Effector memory CD8-positive, alpha-beta T cell (primary cell): ENCODE measurements at regions not wholly inside any gene's neighbourhood (a gene's known extent, or its start where the extent isn't known, plus 50 kb on each side); places are given as distances from the start of the nearest gene placed in this dataset.
"Not testable (repeated sequence)": the region's sequence is repeated elsewhere in the genome, so short reads cannot be mapped to it uniquely, and the experiment has no call there.

ENCODE experiments used
- ATAC-seq: fragments of 150-1000 bp; cut with Tn5 transposase; replicated peaks from 2 replicates; pipeline ENCODE4 v1.10.0; 2021; ENCODE audit warnings: mild to moderate bottlenecking, moderate library complexity
- DNase-seq, 3 experiments: peaks; one replicate each; pipeline ENCODE4 v3.0.0; 2021
- H3K27ac Mint-ChIP-seq, 2 donors: one replicate each; pipeline ENCODE4 v1.8.0; 2022; ENCODE audit warnings: mild to moderate bottlenecking in 2 of 2, mixed read lengths in 2 of 2, moderate library complexity in 2 of 2
- H3K27me3 Mint-ChIP-seq, 2 donors: one replicate each; pipeline ENCODE4 v1.8.0; 2022; ENCODE audit warnings: mixed read lengths in 2 of 2
- H3K36me3 Mint-ChIP-seq: one replicate; pipeline ENCODE4 v1.8.0; 2022; ENCODE audit warnings: mild to moderate bottlenecking, moderate library complexity, mixed read lengths; ENCODE audit not compliant: insufficient read depth
- H3K4me1 Mint-ChIP-seq, 2 donors: one replicate each; pipeline ENCODE4 v1.8.0; 2022; ENCODE audit warnings: low read depth in 2 of 2, mixed read lengths in 2 of 2
- H3K4me3 Mint-ChIP-seq, 2 donors: one replicate each; pipeline ENCODE4 v1.8.0; 2022; ENCODE audit warnings: mild to moderate bottlenecking in 2 of 2, mixed read lengths in 2 of 2, moderate library complexity in 2 of 2
- H3K9me3 Mint-ChIP-seq, 2 donors: one replicate each; pipeline ENCODE4 v1.8.0; 2022; ENCODE audit warnings: mixed read lengths in 2 of 2

GRCh38 chr1:194378517-194378916, 1192.1 kb upstream of the B3GALT2 start:
- ATAC-seq (no peak), DNase-seq (no peak)
- no peaks in the 10 kb centered on the region for H3K4me1 Mint-ChIP-seq
- no peak overlapping the region for H3K4me3 Mint-ChIP-seq
- H3K27me3 Mint-ChIP-seq = no peaks in the 10 kb centered on the region
- H3K36me3 Mint-ChIP-seq = no peaks in the 10 kb centered on the region
- H3K27ac Mint-ChIP-seq = no peak overlapping the region
- H3K9me3 Mint-ChIP-seq = peaks cover 0 to 2% of the 10 kb centered on the region in 2 donors

- H3K4me3 Mint-ChIP-seq = no peak overlapping the region
- H3K27ac Mint-ChIP-seq = no peak overlapping the region
- H3K27me3 Mint-ChIP-seq = no peaks in the 10 kb centered on the region
- no peaks in the 10 kb centered on the region for H3K36me3 Mint-ChIP-seq
- peaks cover 0 to 1% of the 10 kb centered on the region in 2 donors for H3K9me3 Mint-ChIP-seq
- ATAC-seq (no peak), DNase-seq (no peak)
- no peaks in the 10 kb centered on the region for H3K4me1 Mint-ChIP-seq
Observed at GRCh38 chr1:194374649-194375048, 1188.2 kb upstream of the B3GALT2 start.

GRCh38 chr1:194372266-194372665, 1185.9 kb upstream of the B3GALT2 start:
- Mint-ChIP-seq H3K9me3 (peaks cover 0 to 1% of the 10 kb centered on the region in 2 donors), H3K36me3 (no peaks in the 10 kb centered on the region), H3K4me1 (no peaks in the 10 kb centered on the region), H3K27ac (no peak overlapping the region), H3K27me3 (no peaks in the 10 kb centered on the region), H3K4me3 (no peak overlapping the region)
- DNase-seq = no peak
- no peak for ATAC-seq

GRCh38 chr1:194369622-194370021, 1183.2 kb upstream of the B3GALT2 start:
- peaks cover 0 to 1% of the 10 kb centered on the region in 2 donors for H3K9me3 Mint-ChIP-seq
- no peak overlapping the region for H3K4me3 Mint-ChIP-seq
- DNase-seq = no peak
- H3K27ac Mint-ChIP-seq = no peak overlapping the region
- H3K4me1 Mint-ChIP-seq = no peaks in the 10 kb centered on the region
- H3K27me3 Mint-ChIP-seq = no peaks in the 10 kb centered on the region
- H3K36me3 Mint-ChIP-seq = no peaks in the 10 kb centered on the region
- ATAC-seq = no peak

GRCh38 chr1:194369060-194369459, 1182.6 kb upstream of the B3GALT2 start:
- Mint-ChIP-seq H3K36me3 (no peaks in the 10 kb centered on the region), H3K4me1 (no peaks in the 10 kb centered on the region)
- no peak for DNase-seq

GRCh38 chr1:194367121-194367520, 1180.7 kb upstream of the B3GALT2 start:
- H3K4me3 Mint-ChIP-seq = no peak overlapping the region
- no peak for ATAC-seq
- DNase-seq = no peak
- H3K27me3 Mint-ChIP-seq = no peaks in the 10 kb centered on the region
- H3K36me3 Mint-ChIP-seq = no peaks in the 10 kb centered on the region
- no peaks in the 10 kb centered on the region for H3K4me1 Mint-ChIP-seq
- no peak overlapping the region for H3K27ac Mint-ChIP-seq
- H3K9me3 Mint-ChIP-seq = no peaks in the 10 kb centered on the region

More at GRCh38 chr1:194369060-194369459, 1182.6 kb upstream of the B3GALT2 start:
- H3K9me3 Mint-ChIP-seq = peaks cover 0 to 1% of the 10 kb centered on the region in 2 donors
- H3K4me3 Mint-ChIP-seq = no peak overlapping the region
- no peaks in the 10 kb centered on the region for H3K27me3 Mint-ChIP-seq
- H3K27ac Mint-ChIP-seq = no peak overlapping the region
- ATAC-seq = no peak

- H3K27me3 Mint-ChIP-seq = no peaks in the 10 kb centered on the region
- ATAC-seq = no peak
- H3K4me3 Mint-ChIP-seq = no peak overlapping the region
- no peak overlapping the region for H3K27ac Mint-ChIP-seq
- no peaks in the 10 kb centered on the region for H3K36me3 Mint-ChIP-seq
- no peak for DNase-seq
- no peaks in the 10 kb centered on the region for H3K9me3 Mint-ChIP-seq
- H3K4me1 Mint-ChIP-seq = no peaks in the 10 kb centered on the region
Observed at GRCh38 chr1:194366705-194367104, 1180.3 kb upstream of the B3GALT2 start.

GRCh38 chr1:194362327-194362726, 1175.9 kb upstream of the B3GALT2 start:
- Mint-ChIP-seq H3K4me3 (no peak overlapping the region), H3K36me3 (no peaks in the 10 kb centered on the region), H3K4me1 (no peaks in the 10 kb centered on the region), H3K27ac (no peak overlapping the region), H3K27me3 (no peaks in the 10 kb centered on the region), H3K9me3 (peaks cover 0 to 6% of the 10 kb centered on the region in 2 donors)
- DNase-seq = no peak
- no peak for ATAC-seq

GRCh38 chr1:194361374-194362131, 1175.1 kb upstream of the B3GALT2 start:
- H3K36me3 Mint-ChIP-seq = no peaks in the 10 kb centered on the region
- no peaks in the 10 kb centered on the region for H3K4me1 Mint-ChIP-seq
- ATAC-seq = no peak
- DNase-seq = no peak
- no peak overlapping the region for H3K4me3 Mint-ChIP-seq
- H3K27me3 Mint-ChIP-seq = no peaks in the 10 kb centered on the region
- peaks cover 0 to 6% of the 10 kb centered on the region in 2 donors for H3K9me3 Mint-ChIP-seq
- no peak overlapping the region for H3K27ac Mint-ChIP-seq

- DNase-seq (no peak), ATAC-seq (no peak)
- H3K9me3 Mint-ChIP-seq = peaks cover 0 to 6% of the 10 kb centered on the region in 2 donors
- no peaks in the 10 kb centered on the region for H3K4me1 Mint-ChIP-seq
- no peaks in the 10 kb centered on the region for H3K36me3 Mint-ChIP-seq
- H3K27me3 Mint-ChIP-seq = no peaks in the 10 kb centered on the region
- no peak overlapping the region for H3K27ac Mint-ChIP-seq
- H3K4me3 Mint-ChIP-seq = no peak overlapping the region
Observed at GRCh38 chr1:194358208-194358581, 1171.8 kb upstream of the B3GALT2 start.

GRCh38 chr1:194357573-194358207, 1171.3 kb upstream of the B3GALT2 start:
- H3K4me3 Mint-ChIP-seq, H3K9me3 Mint-ChIP-seq, H3K36me3 Mint-ChIP-seq, ATAC-seq, H3K27ac Mint-ChIP-seq, DNase-seq, H3K4me1 Mint-ChIP-seq, H3K27me3 Mint-ChIP-seq: not testable (repeated sequence)

- ATAC-seq = no peak
- Mint-ChIP-seq H3K36me3 (no peaks in the 10 kb centered on the region), H3K4me1 (no peaks in the 10 kb centered on the region), H3K9me3 (peaks cover 0 to 6% of the 10 kb centered on the region in 2 donors), H3K27ac (no peak overlapping the region), H3K27me3 (peaks cover 0 to 6% of the 10 kb centered on the region in 2 donors), H3K4me3 (no peak overlapping the region)
- DNase-seq = no peak
Observed at GRCh38 chr1:194355488-194356106, 1169.2 kb upstream of the B3GALT2 start.

- Mint-ChIP-seq H3K9me3 (peaks cover 0 to 12% of the 10 kb centered on the region in 2 donors), H3K27me3 (peaks cover 0 to 12% of the 10 kb centered on the region in 2 donors), H3K4me3 (no peak overlapping the region), H3K27ac (no peak overlapping the region), H3K36me3 (no peaks in the 10 kb centered on the region), H3K4me1 (no peaks in the 10 kb centered on the region)
- no peak for ATAC-seq
- DNase-seq = no peak
Observed at GRCh38 chr1:194353121-194353520, 1166.7 kb upstream of the B3GALT2 start.

GRCh38 chr1:194347200-194347599, 1160.8 kb upstream of the B3GALT2 start:
- no peak for DNase-seq
- Mint-ChIP-seq H3K27ac (no peak overlapping the region), H3K9me3 (peaks cover 0 to 6% of the 10 kb centered on the region in 2 donors), H3K4me1 (no peaks in the 10 kb centered on the region), H3K4me3 (no peak overlapping the region), H3K36me3 (no peaks in the 10 kb centered on the region), H3K27me3 (peaks cover 0 to 13% of the 10 kb centered on the region in 2 donors)
- no peak for ATAC-seq
